Mucosa of descending colon (tissue), 3 donors: ENCODE measurements at regions not wholly inside any gene's neighbourhood (a gene's known extent, or its start where the extent isn't known, plus 50 kb on each side); places are given as distances from the start of the nearest gene placed in this dataset.
A peak's percentile ranks its signal among the peaks of the same experiment; 100 is the strongest.
"Not testable (repeated sequence)": the region's sequence is repeated elsewhere in the genome, so short reads cannot be mapped to it uniquely, and the experiment has no call there.

Experiments
- ATAC-seq: fragments of 200-7000 bp; cut with Tn5 transposase; one replicate; pipeline ENCODE4 v1.9.1; 2020; ENCODE audit warnings: mild to moderate bottlenecking, moderate library complexity
- DNase-seq, 3 donors: peaks; one replicate each; pipeline ENCODE4 v3.0.0-alpha.2; 2020
- H3K36me3 ChIP-seq: fragments of 200-600 bp; one replicate; pipeline ENCODE4 v1.8.0; 2021; ENCODE audit warnings: low read depth, mild to moderate bottlenecking
- H3K4me1 ChIP-seq: fragments of 200-600 bp; one replicate; pipeline ENCODE4 v1.8.0; 2021; ENCODE audit warnings: low read depth, mild to moderate bottlenecking
- H3K4me3 ChIP-seq: fragments of 200-600 bp; one replicate; pipeline ENCODE4 v1.8.0; 2021; ENCODE audit warnings: mild to moderate bottlenecking
- H3K9me3 ChIP-seq: fragments of 200-600 bp; one replicate; pipeline ENCODE4 v1.8.0; 2021; ENCODE audit warnings: mild to moderate bottlenecking
- intact Hi-C, 2 donors: fragments of 100-400 bp; cut with DNase I in 1 of 2; cut with micrococcal nuclease in 1 of 2; formaldehyde crosslinking; loops; one replicate each; pipeline versions ENCODE4 v1.11.0 to v1.11.1; 2022; cut with DNase I, micrococcal nuclease
- TF ChIP-seq, protein P1 (sequence below): fragments of 200-600 bp; IDR thresholded peaks from one replicate; pipeline ENCODE4 v1.8.0; 2022; ENCODE audit warnings: antibody characterized with exemption, mild to moderate bottlenecking
- donor health status: DM: no; HTN: no; CAD: no; lungs with moderate emphysema.
- donor health status: DM: no; HTN: no; CAD: no.
- donor health status: DM: no; HTN: yes; CAD: no.

GRCh38 chr3:75446948-75447347 is 217.2 kb upstream of the FRG2C start:
- DNase-seq, H3K4me3 ChIP-seq, intact Hi-C loops, H3K36me3 ChIP-seq, ATAC-seq, H3K9me3 ChIP-seq, H3K4me1 ChIP-seq: not testable (repeated sequence)

DNA sequence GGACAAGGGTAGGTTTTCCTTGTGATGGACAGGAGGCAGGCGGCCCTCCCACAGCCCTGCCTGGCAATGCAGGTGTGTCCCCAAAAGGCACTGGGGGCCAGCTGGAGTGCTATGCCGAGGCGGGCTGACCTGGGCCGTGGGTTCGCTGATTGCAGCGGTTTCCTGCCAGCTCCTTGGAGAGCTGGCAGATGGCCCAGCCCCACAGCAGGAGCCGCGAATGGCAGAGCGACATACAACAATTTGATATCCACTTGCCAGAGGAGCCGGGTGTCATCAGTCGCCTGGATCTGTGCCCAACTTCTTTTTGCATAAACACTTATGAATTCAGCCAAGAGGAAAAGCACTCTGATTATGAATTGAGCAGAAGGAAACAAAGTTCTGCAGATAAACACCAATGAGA is 210.8 kb upstream of the FRG2C start:
- H3K36me3 ChIP-seq, DNase-seq, H3K4me1 ChIP-seq, intact Hi-C loops, H3K4me3 ChIP-seq, H3K9me3 ChIP-seq, ATAC-seq: not testable (repeated sequence)

DNA sequence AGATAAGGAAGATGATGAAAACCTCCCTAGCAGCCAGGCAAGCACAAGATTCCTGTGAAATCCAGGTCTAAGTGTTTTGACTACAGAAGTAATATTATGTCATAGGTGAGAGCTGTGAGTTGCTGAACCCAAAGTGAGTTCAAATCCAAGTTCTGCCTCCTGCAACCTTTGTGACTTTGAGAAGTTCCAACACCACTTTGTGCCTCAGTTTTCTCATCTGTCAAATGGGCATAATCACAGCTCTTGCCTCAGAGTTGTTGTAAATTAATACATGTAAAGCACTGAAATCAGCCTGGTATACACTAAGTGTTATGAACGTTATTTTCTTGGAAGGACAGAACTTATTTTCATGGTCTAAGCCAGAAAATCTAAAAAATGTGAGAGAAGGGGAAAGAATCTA is 210.3 kb upstream of the FRG2C start:
- H3K4me1 ChIP-seq, H3K36me3 ChIP-seq, H3K9me3 ChIP-seq, H3K4me3 ChIP-seq, ATAC-seq, intact Hi-C loops, DNase-seq: not testable (repeated sequence)

DNA sequence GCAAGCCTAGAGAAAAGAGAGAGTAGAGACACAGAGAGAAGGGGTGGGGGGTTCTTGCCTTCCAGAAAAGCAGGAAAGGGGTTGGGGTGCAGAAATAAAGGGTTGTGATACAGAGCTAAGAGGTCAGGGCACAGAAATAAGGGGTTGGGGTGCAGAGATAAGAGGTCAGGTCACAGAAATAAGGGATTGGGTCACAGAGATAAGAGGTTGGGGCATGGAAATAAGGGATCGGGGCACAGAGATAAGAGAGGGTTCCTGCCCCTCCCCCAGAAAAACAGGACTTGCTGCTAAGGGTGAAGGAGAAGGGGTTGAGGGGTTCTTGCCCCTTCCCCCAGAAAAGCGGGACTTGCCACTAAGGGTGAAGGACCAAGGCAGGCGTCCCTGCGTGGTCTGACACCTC is 189.6 kb upstream of the FRG2C start:
- H3K9me3 ChIP-seq, H3K4me3 ChIP-seq, ATAC-seq, DNase-seq, H3K36me3 ChIP-seq, H3K4me1 ChIP-seq, intact Hi-C loops: not testable (repeated sequence)

DNA sequence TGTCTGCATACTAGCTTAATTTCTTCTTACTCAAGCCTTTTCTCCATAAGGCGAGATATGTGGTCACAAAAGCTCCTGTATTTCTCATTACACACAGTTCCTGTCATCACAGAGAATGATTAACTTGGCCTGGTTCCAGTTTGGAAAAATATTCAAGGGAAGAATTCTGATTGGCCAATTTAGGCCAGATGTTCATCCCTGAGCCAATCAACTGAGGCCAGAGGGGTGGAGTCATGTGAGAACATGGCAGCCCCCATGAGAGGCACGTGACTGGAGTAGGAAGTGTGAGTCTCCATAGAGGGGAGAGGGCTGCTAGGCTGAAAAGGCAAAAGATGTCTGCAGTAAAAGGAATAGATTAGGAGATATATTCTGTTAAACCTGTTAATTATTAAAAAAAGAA is 167.5 kb upstream of the FRG2C start:
- H3K4me3 ChIP-seq, H3K36me3 ChIP-seq, H3K9me3 ChIP-seq, intact Hi-C loops, DNase-seq, ATAC-seq, H3K4me1 ChIP-seq: not testable (repeated sequence)

- DNase-seq, H3K36me3 ChIP-seq, H3K4me1 ChIP-seq, H3K9me3 ChIP-seq, H3K4me3 ChIP-seq, ATAC-seq, intact Hi-C loops: not testable (repeated sequence)
These were observed 163.8 kb upstream of the FRG2C start for GRCh38 chr3:75500357-75500756.

DNA sequence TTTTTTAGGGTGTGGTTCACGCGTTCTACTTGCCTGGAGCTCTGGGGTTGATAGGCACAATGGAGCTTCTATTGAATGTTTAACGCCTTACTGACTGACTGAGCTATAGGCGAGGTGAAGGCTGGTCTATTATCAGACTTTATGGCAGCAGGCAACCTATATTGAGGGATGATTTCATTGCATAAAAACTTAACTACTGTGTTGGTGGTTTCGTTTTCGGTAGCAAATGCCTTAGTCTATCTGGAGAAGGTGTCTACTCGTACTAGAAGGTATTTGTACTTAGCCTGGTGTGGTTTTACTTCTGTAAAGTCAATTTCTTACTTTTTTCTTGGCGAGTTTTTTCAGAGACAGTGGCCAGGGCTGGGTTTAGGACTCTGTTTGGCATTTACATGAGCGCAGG is 162.0 kb upstream of the FRG2C start:
- H3K36me3 ChIP-seq, H3K4me1 ChIP-seq, intact Hi-C loops, ATAC-seq, H3K9me3 ChIP-seq, H3K4me3 ChIP-seq: not testable (repeated sequence)
- peak in 2 of 3 donors; percentile 23 to 26 for DNase-seq

DNA sequence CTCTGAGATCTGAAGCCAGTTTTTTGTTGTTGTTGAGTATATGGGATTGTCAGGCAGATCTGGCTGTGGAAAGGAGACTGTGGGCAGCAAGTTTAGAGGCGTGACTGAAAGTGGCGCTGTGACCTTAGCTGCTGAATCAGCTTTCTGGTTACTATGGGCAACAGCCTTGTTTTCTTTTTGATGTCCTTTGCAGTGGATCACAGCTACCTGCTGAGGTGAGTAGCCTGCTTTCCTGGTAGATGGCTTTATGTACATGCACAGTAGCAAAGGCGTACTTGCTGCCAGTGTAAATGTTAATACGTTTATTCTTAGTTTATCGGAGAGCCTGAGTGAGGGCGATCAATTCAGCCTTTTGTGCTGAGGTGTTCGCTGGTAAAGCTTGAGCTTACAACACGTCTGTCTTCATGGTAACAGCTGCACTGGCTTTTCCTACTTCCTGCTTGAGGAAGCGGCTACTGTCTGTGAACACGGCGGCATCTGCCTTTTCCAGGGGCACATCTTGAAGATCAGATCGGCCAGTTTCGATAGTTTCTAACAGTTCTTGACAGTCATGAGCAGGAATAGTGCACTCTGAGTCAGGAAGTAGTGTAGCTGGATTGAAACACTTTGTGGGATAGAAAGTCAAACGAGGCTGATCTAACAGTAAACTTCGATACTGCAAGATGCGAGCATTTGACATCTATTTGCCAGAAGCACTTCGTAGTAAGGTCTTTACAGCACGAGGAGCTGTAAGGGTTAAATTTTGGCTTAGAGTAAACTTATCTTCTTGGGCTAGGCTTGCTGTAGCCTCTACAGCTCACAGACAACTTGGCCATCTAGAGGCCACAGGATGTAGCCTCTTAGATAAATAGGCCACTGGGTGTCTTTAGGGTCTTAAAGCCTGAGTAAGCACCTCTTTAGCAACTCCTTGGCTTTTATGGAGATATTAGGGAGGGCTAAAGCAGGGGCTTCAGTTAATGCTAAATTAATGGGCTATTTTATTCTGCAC is 161.1 kb upstream of the FRG2C start:
- intact Hi-C loops, H3K4me3 ChIP-seq, H3K9me3 ChIP-seq, H3K36me3 ChIP-seq, ATAC-seq, H3K4me1 ChIP-seq: not testable (repeated sequence)
- DNase-seq = peak in 2 of 3 donors; percentile 46 to 60

DNA sequence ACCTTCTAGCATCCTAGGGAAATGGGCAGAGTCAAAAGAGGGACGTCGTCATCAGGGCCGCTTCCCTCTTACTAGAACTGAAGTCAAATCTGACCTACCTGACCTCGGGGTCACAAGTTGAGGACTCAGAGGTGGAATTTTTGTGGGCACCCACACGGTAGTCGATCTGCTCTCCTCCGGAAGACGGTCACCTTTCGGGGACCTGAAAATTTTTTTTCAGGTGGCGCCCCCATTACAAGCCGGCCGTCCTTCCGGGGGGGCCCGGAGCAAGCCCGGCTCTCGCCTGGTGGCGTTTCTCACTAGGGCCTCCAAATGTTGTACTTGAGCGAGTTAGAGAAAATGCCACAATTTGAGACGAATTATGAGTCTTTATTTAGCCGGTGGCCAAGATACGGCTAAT is 157.5 kb upstream of the FRG2C start:
- Histone ChIP-seq H3K4me1 (peaks cover 3% of the 10 kb centered on the region), H3K9me3 (peaks cover 15% of the 10 kb centered on the region), H3K36me3 (no peaks in the 10 kb centered on the region), H3K4me3 (no peak overlapping the region)
- TF ChIP-seq, protein P1, sequence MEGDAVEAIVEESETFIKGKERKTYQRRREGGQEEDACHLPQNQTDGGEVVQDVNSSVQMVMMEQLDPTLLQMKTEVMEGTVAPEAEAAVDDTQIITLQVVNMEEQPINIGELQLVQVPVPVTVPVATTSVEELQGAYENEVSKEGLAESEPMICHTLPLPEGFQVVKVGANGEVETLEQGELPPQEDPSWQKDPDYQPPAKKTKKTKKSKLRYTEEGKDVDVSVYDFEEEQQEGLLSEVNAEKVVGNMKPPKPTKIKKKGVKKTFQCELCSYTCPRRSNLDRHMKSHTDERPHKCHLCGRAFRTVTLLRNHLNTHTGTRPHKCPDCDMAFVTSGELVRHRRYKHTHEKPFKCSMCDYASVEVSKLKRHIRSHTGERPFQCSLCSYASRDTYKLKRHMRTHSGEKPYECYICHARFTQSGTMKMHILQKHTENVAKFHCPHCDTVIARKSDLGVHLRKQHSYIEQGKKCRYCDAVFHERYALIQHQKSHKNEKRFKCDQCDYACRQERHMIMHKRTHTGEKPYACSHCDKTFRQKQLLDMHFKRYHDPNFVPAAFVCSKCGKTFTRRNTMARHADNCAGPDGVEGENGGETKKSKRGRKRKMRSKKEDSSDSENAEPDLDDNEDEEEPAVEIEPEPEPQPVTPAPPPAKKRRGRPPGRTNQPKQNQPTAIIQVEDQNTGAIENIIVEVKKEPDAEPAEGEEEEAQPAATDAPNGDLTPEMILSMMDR = no peak
- no peak for DNase-seq
- intact Hi-C loops = no loop called here
- no peak for ATAC-seq

- DNase-seq, H3K4me1 ChIP-seq, intact Hi-C loops, H3K36me3 ChIP-seq, H3K4me3 ChIP-seq, ATAC-seq: not testable (repeated sequence)
- peaks cover 27% of the 10 kb centered on the region for H3K9me3 ChIP-seq
These were observed 156.2 kb upstream of the FRG2C start for GRCh38 chr3:75507956-75508355.

DNA sequence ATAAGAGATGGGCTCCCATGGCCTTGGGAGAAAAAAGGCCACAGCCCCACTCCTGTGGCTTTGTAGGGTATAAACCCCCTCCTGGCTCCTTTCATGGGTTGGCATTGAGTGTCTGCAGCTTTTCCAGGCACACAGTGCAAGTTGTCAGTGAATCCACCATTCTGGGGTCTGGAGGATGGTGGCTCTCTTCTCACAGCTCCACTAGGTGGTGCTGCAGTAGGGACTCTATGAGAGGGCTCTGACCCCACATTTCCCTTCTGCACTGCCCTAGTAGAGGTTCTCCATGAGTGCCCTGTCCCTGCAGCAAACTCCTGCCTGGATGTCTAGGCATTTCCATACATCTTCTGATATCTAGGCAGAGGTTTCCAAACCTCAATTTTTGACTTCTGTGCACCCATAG is 136.5 kb upstream of the FRG2C start:
- DNase-seq, H3K36me3 ChIP-seq, ATAC-seq, H3K4me1 ChIP-seq, H3K4me3 ChIP-seq, intact Hi-C loops: not testable (repeated sequence)
- peaks cover 77% of the 10 kb centered on the region for H3K9me3 ChIP-seq
